GM23338 (cell line): ENCODE measurements at regions not wholly inside any gene's neighbourhood (a gene's known extent, or its start where the extent isn't known, plus 50 kb on each side); places are given as distances from the start of the nearest gene placed in this dataset.

ENCODE experiments used
- CREB1 ChIP-seq: fragments of 250-450 bp; sonication (Bioruptor Pico); IDR thresholded peaks from 2 replicates; pipeline ENCODE4 v1.5.0; 2020; ENCODE audit warnings: low read depth, mild to moderate bottlenecking, moderate library complexity
- CTCF ChIP-seq, 2 experiments: fragments of 200-600 bp in 1 of 2; sonication (generic) in 1 of 2; conservative IDR thresholded peaks; 2 replicates each; pipeline versions ENCODE4 v1.5.1 to v1.6.1; 2016 to 2017; ENCODE audit warnings: antibody characterized with exemption in 2 of 2, low read depth in 2 of 2, mild to moderate bottlenecking in 2 of 2, moderate library complexity in 1 of 2
- ETS1 ChIP-seq: IDR thresholded peaks from 2 replicates; pipeline ENCODE4 v1.6.1; 2016; ENCODE audit warnings: antibody characterized with exemption
- EZH2 ChIP-seq: fragments of 200-600 bp; sonication (generic); IDR thresholded peaks from one replicate; pipeline ENCODE4 v1.8.0; 2017; ENCODE audit warnings: antibody characterized with exemption, mild to moderate bottlenecking, low read depth; ENCODE audit not compliant: unreplicated experiment
- EZH2phosphoT487 ChIP-seq: fragments of 200-600 bp; sonication (generic); IDR thresholded peaks from one replicate; pipeline ENCODE4 v1.8.1; 2018; ENCODE audit warnings: antibody characterized with exemption; ENCODE audit not compliant: unreplicated experiment
- JUNB ChIP-seq: IDR thresholded peaks from one replicate; pipeline ENCODE4 v1.6.1; 2016; ENCODE audit warnings: antibody characterized with exemption; ENCODE audit not compliant: unreplicated experiment
- NANOG ChIP-seq: IDR thresholded peaks from 2 replicates; pipeline ENCODE4 v1.6.1; 2016; ENCODE audit warnings: antibody characterized with exemption, borderline replicate concordance
- POLR2AphosphoS5 ChIP-seq: IDR thresholded peaks from 2 replicates; pipeline ENCODE4 v1.6.1; 2016; ENCODE audit warnings: antibody characterized with exemption, low read depth
- REST ChIP-seq: IDR thresholded peaks from one replicate; pipeline ENCODE4 v1.6.1; 2018; ENCODE audit warnings: antibody characterized with exemption; ENCODE audit not compliant: unreplicated experiment
- STAT1 ChIP-seq: IDR thresholded peaks from one replicate; pipeline ENCODE4 v1.6.1; 2016; ENCODE audit warnings: antibody characterized with exemption; ENCODE audit not compliant: unreplicated experiment

- TF ChIP-seq CTCF (conservative IDR thresholded peaks at IDR 0.05; ENCODE audit: low read depth in 2 of 2) (no peak), EZH2phosphoT487 (no peak), REST (no peak), POLR2AphosphoS5 (no peak), EZH2 (no peak), NANOG (no peak), JUNB (no peak), ETS1 (no peak), CREB1 (no peak), STAT1 (no peak)
These were observed 124.4 kb downstream of the HRH4 start for GRCh38 chr18:24584813-24585212.
